PFSK-1 (cell line): ENCODE measurements at regions not wholly inside any gene's neighbourhood (a gene's known extent, or its start where the extent isn't known, plus 50 kb on each side); places are given as distances from the start of the nearest gene placed in this dataset.

Source experiments
- FOXP2 ChIP-seq: optimal IDR thresholded peaks from 2 replicates; pipeline ENCODE3; 2011; ENCODE audit warnings: borderline replicate concordance, control low read depth, inconsistent platforms; ENCODE audit not compliant: insufficient read depth; ENCODE audit errors: extremely low read length, extremely low read depth
- POLR2AphosphoS5 ChIP-seq: IDR thresholded peaks from 2 replicates; pipeline ENCODE4 v1.6.1; 2012; ENCODE audit warnings: low read depth, mild to moderate bottlenecking, control low read depth, low read length, moderate library complexity
- SIN3A ChIP-seq: IDR thresholded peaks from 2 replicates; pipeline ENCODE4 v1.6.1; 2012; ENCODE audit warnings: mild to moderate bottlenecking, low read length, moderate library complexity, borderline replicate concordance; ENCODE audit not compliant: insufficient read depth
- TAF1 ChIP-seq: IDR thresholded peaks from 2 replicates; pipeline ENCODE4 v1.6.1; 2012; ENCODE audit warnings: low read length, control low read depth, borderline replicate concordance; ENCODE audit not compliant: insufficient read depth
- TF ChIP-seq, protein P1 (sequence below), 2 experiments: IDR thresholded peaks; 2 replicates each; pipeline versions ENCODE4 v1.6.1 to v1.8.0; 2011 to 2012; ENCODE audit warnings: low read depth in 2 of 2, low read length in 2 of 2, control low read depth in 1 of 2, inconsistent platforms in 1 of 2, mild to moderate bottlenecking in 1 of 2, moderate library complexity in 1 of 2; ENCODE audit not compliant: insufficient read depth in 1 of 2

DNA sequence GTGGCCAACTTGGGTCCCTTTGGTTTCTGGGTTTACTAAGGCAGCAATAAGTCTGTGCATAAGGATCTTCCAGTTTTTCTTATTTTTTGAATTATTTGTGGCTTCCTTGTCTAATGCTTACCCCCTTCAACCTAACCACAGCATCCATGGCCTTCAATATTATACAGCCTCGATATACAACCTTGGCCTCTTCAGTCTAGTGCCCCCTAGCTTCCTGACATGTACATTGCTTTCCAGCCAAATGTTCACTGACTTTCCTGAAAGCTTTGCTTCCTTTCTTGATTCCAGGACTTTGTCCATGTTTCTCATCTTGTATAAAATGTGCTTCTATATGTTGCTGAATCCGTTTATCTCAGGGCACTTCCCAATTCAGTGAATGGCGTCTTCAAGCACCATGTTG, 310.1 kb downstream of the OLFM4 start:
- TF ChIP-seq POLR2AphosphoS5 (no peak), SIN3A (no peak), FOXP2 (no peak), TAF1 (no peak)
- TF ChIP-seq, protein P1, sequence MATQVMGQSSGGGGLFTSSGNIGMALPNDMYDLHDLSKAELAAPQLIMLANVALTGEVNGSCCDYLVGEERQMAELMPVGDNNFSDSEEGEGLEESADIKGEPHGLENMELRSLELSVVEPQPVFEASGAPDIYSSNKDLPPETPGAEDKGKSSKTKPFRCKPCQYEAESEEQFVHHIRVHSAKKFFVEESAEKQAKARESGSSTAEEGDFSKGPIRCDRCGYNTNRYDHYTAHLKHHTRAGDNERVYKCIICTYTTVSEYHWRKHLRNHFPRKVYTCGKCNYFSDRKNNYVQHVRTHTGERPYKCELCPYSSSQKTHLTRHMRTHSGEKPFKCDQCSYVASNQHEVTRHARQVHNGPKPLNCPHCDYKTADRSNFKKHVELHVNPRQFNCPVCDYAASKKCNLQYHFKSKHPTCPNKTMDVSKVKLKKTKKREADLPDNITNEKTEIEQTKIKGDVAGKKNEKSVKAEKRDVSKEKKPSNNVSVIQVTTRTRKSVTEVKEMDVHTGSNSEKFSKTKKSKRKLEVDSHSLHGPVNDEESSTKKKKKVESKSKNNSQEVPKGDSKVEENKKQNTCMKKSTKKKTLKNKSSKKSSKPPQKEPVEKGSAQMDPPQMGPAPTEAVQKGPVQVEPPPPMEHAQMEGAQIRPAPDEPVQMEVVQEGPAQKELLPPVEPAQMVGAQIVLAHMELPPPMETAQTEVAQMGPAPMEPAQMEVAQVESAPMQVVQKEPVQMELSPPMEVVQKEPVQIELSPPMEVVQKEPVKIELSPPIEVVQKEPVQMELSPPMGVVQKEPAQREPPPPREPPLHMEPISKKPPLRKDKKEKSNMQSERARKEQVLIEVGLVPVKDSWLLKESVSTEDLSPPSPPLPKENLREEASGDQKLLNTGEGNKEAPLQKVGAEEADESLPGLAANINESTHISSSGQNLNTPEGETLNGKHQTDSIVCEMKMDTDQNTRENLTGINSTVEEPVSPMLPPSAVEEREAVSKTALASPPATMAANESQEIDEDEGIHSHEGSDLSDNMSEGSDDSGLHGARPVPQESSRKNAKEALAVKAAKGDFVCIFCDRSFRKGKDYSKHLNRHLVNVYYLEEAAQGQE (IDR thresholded peaks at IDR 0.05; ENCODE audit: insufficient read depth in 1 of 2, low read depth in 2 of 2, low read length in 2 of 2), result no peak

DNA sequence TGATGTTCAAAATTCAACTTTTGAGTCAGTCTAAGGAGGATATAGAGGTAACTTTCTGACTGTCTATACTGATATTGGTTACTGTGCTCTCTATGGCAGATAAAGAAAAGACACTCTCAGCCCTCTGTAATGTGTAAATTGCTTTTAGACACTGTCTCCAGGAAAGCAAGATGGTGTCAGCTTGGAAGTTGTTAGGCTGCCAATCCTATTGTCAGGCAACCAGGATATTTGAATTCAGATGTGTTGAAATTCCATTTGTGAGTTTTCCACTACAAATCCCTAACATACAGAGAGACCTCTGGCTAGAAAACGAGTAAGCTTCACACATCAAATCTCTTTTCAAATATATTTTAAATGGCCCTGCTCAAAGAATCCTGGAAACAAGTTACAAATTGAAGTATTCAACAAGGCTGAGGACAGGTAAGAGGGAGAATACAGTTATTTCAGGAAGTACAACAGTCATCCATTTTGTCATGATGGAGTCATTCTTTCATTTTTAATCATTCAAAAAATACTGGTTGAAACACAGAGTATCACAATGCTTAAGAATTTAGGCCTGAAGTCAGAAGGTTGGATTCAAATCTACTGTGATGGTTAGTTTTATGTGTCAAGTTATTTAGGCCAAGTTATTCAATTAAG, 312.0 kb downstream of the OLFM4 start:
- no peak for TF ChIP-seq TAF1
- TF ChIP-seq, protein P1 (IDR thresholded peaks at IDR 0.05; ENCODE audit: insufficient read depth in 1 of 2, low read depth in 2 of 2, low read length in 2 of 2), result no peak
- no peak for TF ChIP-seq SIN3A
- no peak for TF ChIP-seq FOXP2
- no peak for TF ChIP-seq POLR2AphosphoS5

DNA sequence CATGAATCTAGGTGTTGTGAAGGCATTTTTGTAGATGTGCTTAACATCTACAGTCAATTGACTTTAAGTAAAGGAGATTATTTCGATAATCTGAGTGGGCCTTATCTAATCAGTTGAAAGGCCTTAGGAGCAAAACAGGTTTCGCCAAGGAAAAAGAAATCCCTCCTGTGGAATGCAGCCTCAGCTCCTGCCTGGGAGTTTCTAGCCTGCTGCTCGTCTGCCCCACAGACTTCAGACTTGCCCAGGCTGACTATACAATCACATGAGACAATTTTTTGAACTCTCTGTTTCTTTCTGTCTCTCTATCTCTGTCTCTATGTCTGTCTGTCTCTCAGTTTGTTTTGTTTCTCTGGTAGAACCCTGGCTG, 312.5 kb downstream of the OLFM4 start:
- TF ChIP-seq FOXP2, result no peak
- TF ChIP-seq POLR2AphosphoS5, result no peak
- TF ChIP-seq SIN3A, result no peak
- TF ChIP-seq, protein P1 (IDR thresholded peaks at IDR 0.05; ENCODE audit: insufficient read depth in 1 of 2, low read depth in 2 of 2, low read length in 2 of 2), result no peak
- TF ChIP-seq TAF1, result no peak

DNA sequence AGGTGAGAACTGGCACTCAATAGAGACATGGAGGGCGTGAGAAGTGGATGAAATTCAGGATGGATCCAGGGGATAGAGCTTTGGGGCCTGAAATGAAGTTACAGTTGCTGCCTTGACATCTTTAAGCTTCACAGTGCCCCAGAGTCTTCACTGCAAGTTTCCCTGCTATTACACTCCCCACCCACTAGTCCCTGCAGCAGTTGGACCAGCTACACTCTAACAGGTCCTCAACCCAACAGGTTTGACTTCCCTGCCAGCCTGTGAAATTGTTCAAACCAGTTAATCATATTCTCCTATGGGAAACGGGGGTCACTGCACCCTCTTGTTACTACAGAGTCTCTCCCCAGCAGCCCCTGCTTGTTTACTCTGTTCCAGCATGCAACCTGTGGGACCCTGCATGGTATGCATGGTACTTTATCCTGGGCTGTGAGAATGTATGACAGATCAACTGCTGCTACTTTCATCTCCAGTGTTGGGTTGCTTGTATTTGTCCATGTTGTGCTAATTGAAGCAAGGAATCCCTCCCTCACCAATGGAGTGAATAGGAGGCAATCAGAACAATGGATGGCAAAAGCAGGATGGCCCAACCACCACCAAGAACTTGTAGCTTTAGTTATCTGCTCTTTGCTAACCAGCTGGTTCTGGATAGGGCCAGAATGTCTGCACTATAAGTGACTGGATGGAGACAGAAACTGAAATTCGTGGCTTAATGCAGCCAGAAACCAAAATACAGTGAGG, 314.2 kb downstream of the OLFM4 start:
- TF ChIP-seq FOXP2 (no peak), TAF1 (no peak), POLR2AphosphoS5 (no peak), SIN3A (no peak)
- TF ChIP-seq, protein P1 (IDR thresholded peaks at IDR 0.05; ENCODE audit: insufficient read depth in 1 of 2, low read depth in 2 of 2, low read length in 2 of 2), result no peak
